ENCODE measurements at regions not wholly inside any gene's neighbourhood (a gene's known extent, or its start where the extent isn't known, plus 50 kb on each side); places are given as distances from the start of the nearest gene placed in this dataset.
A peak's percentile ranks its signal among the peaks of the same experiment; 100 is the strongest.

GRCh38 chr2:22217881-22218280 lies 1094.1 kb downstream of the TDRD15 start:
- no peaks in the 10 kb centered on the region for H3K36me3 ChIP-seq (ENCODE audit: insufficient read depth, low read length)
- no peak for TF ChIP-seq FOXP2 (optimal IDR thresholded peaks at IDR 0.05; ENCODE audit: control extremely low read depth, extremely low read length, insufficient read depth)
- TF ChIP-seq EZH2 (IDR thresholded peaks at IDR 0.05) = no peak
- TF ChIP-seq POLR2AphosphoS5 (IDR thresholded peaks at IDR 0.05; ENCODE audit: borderline replicate concordance, low read depth, low read length) = no peak
- H3K27ac ChIP-seq = no peak overlapping the region
- no peak overlapping the region for H3K9ac ChIP-seq (ENCODE audit: insufficient read length)
- 0 out of 2 replicates have a peak overlapping the region, but pooled peaks have one; percentile 14 for H3K4me3 ChIP-seq
- DNase-seq (ENCODE audit: low read depth, low spot score) = no peak
- H3K9me3 ChIP-seq (ENCODE audit: low read depth, low read length) = no peaks in the 10 kb centered on the region

- no peak for DNase-seq (ENCODE audit: low read depth, low spot score)
- H3K27ac ChIP-seq = no peak overlapping the region
- H3K36me3 ChIP-seq (ENCODE audit: insufficient read depth, low read length) = no peaks in the 10 kb centered on the region
- H3K9ac ChIP-seq (ENCODE audit: insufficient read length) = no peak overlapping the region
- no peak for TF ChIP-seq POLR2AphosphoS5 (IDR thresholded peaks at IDR 0.05; ENCODE audit: borderline replicate concordance, low read depth, low read length)
- TF ChIP-seq FOXP2 (optimal IDR thresholded peaks at IDR 0.05; ENCODE audit: control extremely low read depth, extremely low read length, insufficient read depth) = no peak
- no peak for TF ChIP-seq EZH2 (IDR thresholded peaks at IDR 0.05)
- H3K4me3 ChIP-seq = no peak overlapping the region
- no peaks in the 10 kb centered on the region for H3K9me3 ChIP-seq (ENCODE audit: low read depth, low read length)
Observed at GRCh38 chr2:22221006-22221405, 1097.2 kb downstream of the TDRD15 start.

- no peaks in the 10 kb centered on the region for H3K36me3 ChIP-seq (ENCODE audit: insufficient read depth, low read length)
- H3K9ac ChIP-seq (ENCODE audit: insufficient read length) = no peak overlapping the region
- no peaks in the 10 kb centered on the region for H3K9me3 ChIP-seq (ENCODE audit: low read depth, low read length)
- no peak for DNase-seq (ENCODE audit: low read depth, low spot score)
- no peak overlapping the region for H3K27ac ChIP-seq
- no peak for TF ChIP-seq FOXP2 (optimal IDR thresholded peaks at IDR 0.05; ENCODE audit: control extremely low read depth, extremely low read length, insufficient read depth)
- TF ChIP-seq EZH2 (IDR thresholded peaks at IDR 0.05) = no peak
- TF ChIP-seq POLR2AphosphoS5 (IDR thresholded peaks at IDR 0.05; ENCODE audit: borderline replicate concordance, low read depth, low read length) = no peak
- H3K4me3 ChIP-seq = no peak overlapping the region
Observed at GRCh38 chr2:22238967-22239366, 1115.2 kb downstream of the TDRD15 start.

GRCh38 chr2:22247466-22247865 lies 1123.7 kb downstream of the TDRD15 start:
- no peak overlapping the region for H3K4me3 ChIP-seq
- H3K36me3 ChIP-seq (ENCODE audit: insufficient read depth, low read length) = no peaks in the 10 kb centered on the region
- no peak overlapping the region for H3K9ac ChIP-seq (ENCODE audit: insufficient read length)
- no peaks in the 10 kb centered on the region for H3K9me3 ChIP-seq (ENCODE audit: low read depth, low read length)
- no peak overlapping the region for H3K27ac ChIP-seq
- no peak for TF ChIP-seq FOXP2 (optimal IDR thresholded peaks at IDR 0.05; ENCODE audit: control extremely low read depth, extremely low read length, insufficient read depth)
- no peak for TF ChIP-seq POLR2AphosphoS5 (IDR thresholded peaks at IDR 0.05; ENCODE audit: borderline replicate concordance, low read depth, low read length)
- TF ChIP-seq EZH2 (IDR thresholded peaks at IDR 0.05) = no peak
- DNase-seq (ENCODE audit: low read depth, low spot score) = no peak

- H3K27ac ChIP-seq = no peak overlapping the region
Observed at GRCh38 chr2:22248851-22249250, 1125.1 kb downstream of the TDRD15 start.

GRCh38 chr2:22253171-22253570 lies 1129.4 kb downstream of the TDRD15 start:
- no peak for TF ChIP-seq FOXP2 (optimal IDR thresholded peaks at IDR 0.05; ENCODE audit: control extremely low read depth, extremely low read length, insufficient read depth)
- TF ChIP-seq POLR2AphosphoS5 (IDR thresholded peaks at IDR 0.05; ENCODE audit: borderline replicate concordance, low read depth, low read length) = no peak
- TF ChIP-seq EZH2 (IDR thresholded peaks at IDR 0.05) = no peak
- DNase-seq (ENCODE audit: low read depth, low spot score) = no peak
- H3K9ac ChIP-seq (ENCODE audit: insufficient read length) = no peak overlapping the region
- H3K4me3 ChIP-seq = no peak overlapping the region
- no peak overlapping the region for H3K27ac ChIP-seq
- no peaks in the 10 kb centered on the region for H3K36me3 ChIP-seq (ENCODE audit: insufficient read depth, low read length)
- H3K9me3 ChIP-seq (ENCODE audit: low read depth, low read length) = no peaks in the 10 kb centered on the region

More at GRCh38 chr2:22248851-22249250, 1125.1 kb downstream of the TDRD15 start:
- DNase-seq (ENCODE audit: low read depth, low spot score) = no peak
- TF ChIP-seq EZH2 (IDR thresholded peaks at IDR 0.05) (no peak), FOXP2 (optimal IDR thresholded peaks at IDR 0.05; ENCODE audit: control extremely low read depth, extremely low read length, insufficient read depth) (no peak)
- H3K9me3 ChIP-seq (ENCODE audit: low read depth, low read length) = no peaks in the 10 kb centered on the region
- H3K9ac ChIP-seq (ENCODE audit: insufficient read length) = no peak overlapping the region
- no peak overlapping the region for H3K4me3 ChIP-seq
- no peaks in the 10 kb centered on the region for H3K36me3 ChIP-seq (ENCODE audit: insufficient read depth, low read length)

- H3K9ac ChIP-seq (ENCODE audit: insufficient read length) = no peak overlapping the region
- TF ChIP-seq FOXP2 (optimal IDR thresholded peaks at IDR 0.05; ENCODE audit: control extremely low read depth, extremely low read length, insufficient read depth) (no peak), POLR2AphosphoS5 (IDR thresholded peaks at IDR 0.05; ENCODE audit: borderline replicate concordance, low read depth, low read length) (no peak), EZH2 (IDR thresholded peaks at IDR 0.05) (no peak)
- no peak overlapping the region for H3K4me3 ChIP-seq
Observed at GRCh38 chr2:22261165-22261564, 1123.8 kb upstream of the KLHL29 start.

GRCh38 chr2:22270341-22270740 lies 1114.6 kb upstream of the KLHL29 start:
- no peak for DNase-seq (ENCODE audit: low read depth, low spot score)

More at GRCh38 chr2:22261165-22261564, 1123.8 kb upstream of the KLHL29 start:
- no peaks in the 10 kb centered on the region for H3K9me3 ChIP-seq (ENCODE audit: low read depth, low read length)
- no peaks in the 10 kb centered on the region for H3K36me3 ChIP-seq (ENCODE audit: insufficient read depth, low read length)
- H3K27ac ChIP-seq = no peak overlapping the region
- no peak for DNase-seq (ENCODE audit: low read depth, low spot score)

GRCh38 chr2:22273853-22274252 lies 1111.1 kb upstream of the KLHL29 start:
- no peak overlapping the region for H3K9ac ChIP-seq (ENCODE audit: insufficient read length)
- no peaks in the 10 kb centered on the region for H3K9me3 ChIP-seq (ENCODE audit: low read depth, low read length)
- no peak overlapping the region for H3K4me3 ChIP-seq
- no peaks in the 10 kb centered on the region for H3K36me3 ChIP-seq (ENCODE audit: insufficient read depth, low read length)
- H3K27ac ChIP-seq = no peak overlapping the region
- TF ChIP-seq FOXP2 (optimal IDR thresholded peaks at IDR 0.05; ENCODE audit: control extremely low read depth, extremely low read length, insufficient read depth) (no peak), POLR2AphosphoS5 (IDR thresholded peaks at IDR 0.05; ENCODE audit: borderline replicate concordance, low read depth, low read length) (no peak), EZH2 (IDR thresholded peaks at IDR 0.05) (no peak)
- DNase-seq (ENCODE audit: low read depth, low spot score) = no peak

More at GRCh38 chr2:22270341-22270740, 1114.6 kb upstream of the KLHL29 start:
- no peaks in the 10 kb centered on the region for H3K36me3 ChIP-seq (ENCODE audit: insufficient read depth, low read length)
- no peaks in the 10 kb centered on the region for H3K9me3 ChIP-seq (ENCODE audit: low read depth, low read length)
- H3K27ac ChIP-seq = no peak overlapping the region
- TF ChIP-seq FOXP2 (optimal IDR thresholded peaks at IDR 0.05; ENCODE audit: control extremely low read depth, extremely low read length, insufficient read depth) (no peak), POLR2AphosphoS5 (IDR thresholded peaks at IDR 0.05; ENCODE audit: borderline replicate concordance, low read depth, low read length) (no peak), EZH2 (IDR thresholded peaks at IDR 0.05) (no peak)
- no peak overlapping the region for H3K9ac ChIP-seq (ENCODE audit: insufficient read length)
- no peak overlapping the region for H3K4me3 ChIP-seq

All from SK-N-MC (cell line).